ENCODE measurements at regions not wholly inside any gene's neighbourhood (a gene's known extent, or its start where the extent isn't known, plus 50 kb on each side); places are given as distances from the start of the nearest gene placed in this dataset.

DNA sequence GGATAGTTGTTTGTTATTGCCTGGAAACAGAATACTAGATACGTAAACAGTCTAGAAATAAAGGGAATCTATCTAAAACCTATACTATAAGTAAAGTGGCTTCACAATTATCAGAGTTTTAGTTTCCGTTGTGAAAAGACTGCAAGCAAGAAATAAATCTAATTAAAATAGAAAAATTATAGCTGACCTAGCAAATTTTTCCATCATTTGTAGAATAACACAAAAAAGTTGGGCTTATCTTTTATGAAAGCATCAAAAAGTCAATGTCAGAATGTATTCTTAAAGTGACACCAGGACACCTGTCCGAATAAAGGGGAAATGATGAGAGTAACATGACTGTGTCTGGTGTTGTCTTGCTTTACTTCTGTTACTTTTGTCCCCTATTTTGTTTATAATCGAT, 1248.9 kb upstream of the MIR17HG start:
- H3K4me2 ChIP-seq (ENCODE audit: low read depth, low read length), result no peak overlapping the region

More for the DNA sequence above, 1248.9 kb upstream of the MIR17HG start:
- Histone ChIP-seq H4K20me1 (ENCODE audit: insufficient read depth, low read length) (no peaks in the 10 kb centered on the region), H3K9ac (ENCODE audit: low read depth, low read length) (no peak overlapping the region), H3K36me3 (ENCODE audit: control insufficient read depth, insufficient read depth, low read length) (no peaks in the 10 kb centered on the region), H3K4ac (ENCODE audit: low read depth, low read length) (no peak overlapping the region), H3K4me3 (ENCODE audit: insufficient read depth, low read depth, low read length) (no peak overlapping the region), H3K27me3 (ENCODE audit: control insufficient read depth, insufficient read depth, low read length) (no peaks in the 10 kb centered on the region), H3K18ac (ENCODE audit: low read depth, low read length) (no peak overlapping the region), H3K4me1 (ENCODE audit: control insufficient read depth, insufficient read depth, low read length) (no peaks in the 10 kb centered on the region), H3K56ac (ENCODE audit: extremely low read depth, insufficient read depth, low read length) (no peak overlapping the region), H3K9me3 (ENCODE audit: control insufficient read depth, insufficient read depth, low read length) (peaks cover 2% of the 10 kb centered on the region; the same call in 1 of the 2 replicates), H2AK9ac (replicated peaks; ENCODE audit: low read depth, low read length, poor library complexity) (no peak overlapping the region), H4K5ac (ENCODE audit: low read depth, low read length) (no peak overlapping the region), H3K9me1 (ENCODE audit: insufficient read depth, low read length) (no peaks in the 10 kb centered on the region), H2BK120ac (ENCODE audit: low read depth, low read length) (no peak overlapping the region), H2BK15ac (ENCODE audit: low read depth, low read length) (no peak overlapping the region), H3K23ac (ENCODE audit: low read depth, low read length) (no peak overlapping the region), H3K14ac (replicated peaks; ENCODE audit: low read depth, low read length) (no peak overlapping the region), H2AFZ (replicated peaks; ENCODE audit: low read length, poor library complexity) (no peak overlapping the region), H2BK20ac (ENCODE audit: low read depth, low read length) (no peak overlapping the region), H2AK5ac (ENCODE audit: low read depth, low read length) (no peak overlapping the region), H3K79me1 (ENCODE audit: low read depth in 1 of 2, low read length in 2 of 2) (no peaks in the 10 kb centered on the region), H4K91ac (ENCODE audit: insufficient read depth, low read depth, low read length) (no peak overlapping the region), H2BK5ac (ENCODE audit: low read depth, low read length, poor library complexity, severe bottlenecking) (no peak overlapping the region), H3K27ac (ENCODE audit: insufficient read depth, low read length) (no peak overlapping the region), H4K8ac (ENCODE audit: low read depth in 2 of 2, low read length in 2 of 2) (no peak overlapping the region)
- WGBS, 2 experiments (ENCODE audit: extremely low coverage in 2 of 2, insufficient read length in 1 of 2), result no CpG with 5 or more reads among the region's 4 CpGs
- ChIA-PET POLR2A (ENCODE audit: unreplicated experiment) (no interaction called here), CTCF (no interaction called here)
- intact Hi-C loops (cut with micrococcal nuclease) (no loop called here), in situ Hi-C loops (cut with MboI; ENCODE audit: low sequenced_read_pairs) (no loop called here), dilution Hi-C loops (cut with HindIII; ENCODE audit: low sequenced_read_pairs, unreplicated experiment) (no loop called here)
- TF ChIP-seq MXI1 (IDR thresholded peaks at IDR 0.05; ENCODE audit: borderline replicate concordance, low read depth, low read length) (no peak), MAFK (IDR thresholded peaks at IDR 0.05; ENCODE audit: low read depth, low read length) (peak; percentile 87)
- no TSS peak for BruUV-seq (replicated peaks)
- ATAC-seq (ENCODE audit: low read depth) (no peak), DNase-seq (no peak)

Measured in IMR-90 (cell line).